Right lobe of liver (tissue), 4 donors: ENCODE measurements at regions not wholly inside any gene's neighbourhood (a gene's known extent, or its start where the extent isn't known, plus 50 kb on each side); places are given as distances from the start of the nearest gene placed in this dataset.

Experiments used
- CTCF ChIP-seq, 4 donors: fragments of 200-600 bp in 3 of 4; fragments of 450-650 bp in 1 of 4; IDR thresholded peaks; one replicate each; pipeline versions ENCODE4 v1.5.1 to v1.8.0; 2016 to 2022; ENCODE audit warnings: antibody characterized with exemption in 4 of 4, mild to moderate bottlenecking in 2 of 4
- POLR2A ChIP-seq: fragments of 450-650 bp; IDR thresholded peaks from one replicate; pipeline ENCODE4 v1.6.1; 2017; ENCODE audit warnings: antibody characterized with exemption, mild to moderate bottlenecking
- donor health status: DM: no; HTN: no; CAD: no.
- donor health status: DM: no; HTN: no; CAD: no.
- donor health status: DM: no; HTN: yes; CAD: no.

DNA sequence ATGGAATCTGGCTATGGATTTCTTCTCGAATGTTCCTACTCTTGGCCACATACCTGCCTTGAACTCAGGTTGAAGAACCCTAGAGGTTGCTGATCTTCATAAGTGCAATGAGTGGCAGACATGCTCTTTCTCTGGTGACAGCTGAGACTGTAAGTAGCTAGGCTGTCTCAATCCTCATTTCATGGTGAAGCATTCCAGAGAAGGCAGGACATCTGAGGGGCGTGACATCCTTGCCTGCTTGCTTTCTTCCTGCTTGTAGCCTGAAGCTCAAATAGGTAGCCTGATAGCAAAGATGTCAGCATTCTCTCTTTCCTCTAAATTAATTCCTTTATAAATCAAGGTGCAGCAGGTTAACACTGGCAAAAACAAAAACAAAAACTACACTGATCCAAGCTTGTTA lies 114.6 kb upstream of the MAGI3 start:
- TF ChIP-seq CTCF (IDR thresholded peaks at IDR 0.05) (no peak), POLR2A (no peak)
